ENCODE measurements at regions not wholly inside any gene's neighbourhood (a gene's known extent, or its start where the extent isn't known, plus 50 kb on each side); places are given as distances from the start of the nearest gene placed in this dataset.
"Not testable (repeated sequence)": the region's sequence is repeated elsewhere in the genome, so short reads cannot be mapped to it uniquely, and the experiment has no call there.

DNA sequence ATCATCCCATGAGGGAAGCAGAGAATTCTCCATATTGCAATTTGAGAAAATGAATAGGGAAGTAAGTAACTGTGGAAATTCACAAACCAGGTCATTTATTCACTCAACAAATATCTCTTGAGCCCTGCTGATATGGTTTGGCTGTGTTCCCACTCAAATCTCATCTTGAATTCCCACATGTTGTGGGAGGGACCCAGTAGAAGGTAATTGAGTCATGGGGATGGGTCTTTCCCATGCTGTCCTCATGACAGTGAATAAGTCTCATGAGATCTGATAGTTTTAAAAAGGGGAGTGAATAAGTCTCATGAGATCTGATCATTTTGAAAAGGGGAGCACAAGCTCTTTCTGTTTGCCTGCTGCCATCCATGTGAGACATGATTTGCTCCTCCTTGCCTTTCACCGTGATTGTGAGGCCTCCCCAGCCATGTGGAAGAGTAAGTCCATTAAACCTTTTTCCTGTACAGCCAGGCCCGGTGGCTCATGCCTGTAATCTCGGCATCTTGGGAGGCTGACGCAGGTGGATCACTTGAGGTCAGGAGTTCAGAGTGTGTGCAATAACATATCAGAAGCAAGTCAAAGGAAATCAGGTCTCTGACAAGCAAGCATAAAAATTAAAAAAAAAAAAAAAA lies 193.2 kb downstream of the NDUFA10 start:
- POLR2A ChIA-PET: no interaction called here
- CTCF ChIA-PET: no interaction called here
- no peak for DNase-seq (ENCODE audit: extremely low spot score)
- TF ChIP-seq, protein P1, sequence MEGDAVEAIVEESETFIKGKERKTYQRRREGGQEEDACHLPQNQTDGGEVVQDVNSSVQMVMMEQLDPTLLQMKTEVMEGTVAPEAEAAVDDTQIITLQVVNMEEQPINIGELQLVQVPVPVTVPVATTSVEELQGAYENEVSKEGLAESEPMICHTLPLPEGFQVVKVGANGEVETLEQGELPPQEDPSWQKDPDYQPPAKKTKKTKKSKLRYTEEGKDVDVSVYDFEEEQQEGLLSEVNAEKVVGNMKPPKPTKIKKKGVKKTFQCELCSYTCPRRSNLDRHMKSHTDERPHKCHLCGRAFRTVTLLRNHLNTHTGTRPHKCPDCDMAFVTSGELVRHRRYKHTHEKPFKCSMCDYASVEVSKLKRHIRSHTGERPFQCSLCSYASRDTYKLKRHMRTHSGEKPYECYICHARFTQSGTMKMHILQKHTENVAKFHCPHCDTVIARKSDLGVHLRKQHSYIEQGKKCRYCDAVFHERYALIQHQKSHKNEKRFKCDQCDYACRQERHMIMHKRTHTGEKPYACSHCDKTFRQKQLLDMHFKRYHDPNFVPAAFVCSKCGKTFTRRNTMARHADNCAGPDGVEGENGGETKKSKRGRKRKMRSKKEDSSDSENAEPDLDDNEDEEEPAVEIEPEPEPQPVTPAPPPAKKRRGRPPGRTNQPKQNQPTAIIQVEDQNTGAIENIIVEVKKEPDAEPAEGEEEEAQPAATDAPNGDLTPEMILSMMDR (IDR thresholded peaks at IDR 0.05; ENCODE audit: control extremely low read depth, extremely low read depth, low read depth, missing control alignments): no peak

DNA sequence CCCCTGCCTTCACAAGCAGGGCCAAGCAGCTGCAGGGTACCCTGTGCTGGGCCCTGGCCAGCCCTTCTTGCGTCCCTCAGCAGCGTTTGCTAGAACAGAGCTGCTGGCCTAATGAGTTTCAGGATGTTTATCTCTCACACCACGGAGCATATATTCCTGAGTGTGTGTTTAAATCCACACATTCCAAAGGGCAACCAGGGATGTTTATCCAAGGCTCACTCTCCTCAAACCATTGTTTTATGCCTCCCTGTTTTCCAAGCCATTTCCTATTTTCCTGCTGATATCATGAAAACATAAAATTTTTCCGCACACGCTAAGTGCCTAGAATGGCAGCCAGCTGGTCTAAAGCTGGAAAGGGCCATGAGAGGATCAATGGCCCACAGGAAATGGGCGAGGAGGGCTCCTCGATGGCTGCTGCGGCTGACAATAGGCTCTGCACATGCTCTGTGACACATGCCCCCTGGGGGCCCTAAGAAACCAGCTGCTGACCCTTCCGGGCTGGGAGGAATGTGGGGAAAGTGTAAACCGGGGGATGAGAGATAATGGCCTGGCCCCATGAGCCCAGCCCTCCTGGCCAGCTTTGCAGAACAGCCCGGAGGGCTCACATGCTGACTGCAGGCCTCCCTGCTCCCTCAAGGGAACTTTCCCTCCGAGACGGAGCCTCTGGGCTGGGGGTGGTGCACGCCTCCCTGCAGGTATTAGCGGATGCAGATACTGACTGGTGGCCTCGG lies 194.0 kb downstream of the NDUFA10 start:
- ChIA-PET CTCF (no interaction called here), POLR2A (interaction anchor here (1.0 kb wide), 1 partner anchor 366 kb away, joined by 3 read pairs; no protein-coding TSS in a partner anchor)
- TF ChIP-seq, protein P1 (IDR thresholded peaks at IDR 0.05; ENCODE audit: control extremely low read depth, extremely low read depth, low read depth, missing control alignments): no peak
- no peak for DNase-seq (ENCODE audit: extremely low spot score)

DNA sequence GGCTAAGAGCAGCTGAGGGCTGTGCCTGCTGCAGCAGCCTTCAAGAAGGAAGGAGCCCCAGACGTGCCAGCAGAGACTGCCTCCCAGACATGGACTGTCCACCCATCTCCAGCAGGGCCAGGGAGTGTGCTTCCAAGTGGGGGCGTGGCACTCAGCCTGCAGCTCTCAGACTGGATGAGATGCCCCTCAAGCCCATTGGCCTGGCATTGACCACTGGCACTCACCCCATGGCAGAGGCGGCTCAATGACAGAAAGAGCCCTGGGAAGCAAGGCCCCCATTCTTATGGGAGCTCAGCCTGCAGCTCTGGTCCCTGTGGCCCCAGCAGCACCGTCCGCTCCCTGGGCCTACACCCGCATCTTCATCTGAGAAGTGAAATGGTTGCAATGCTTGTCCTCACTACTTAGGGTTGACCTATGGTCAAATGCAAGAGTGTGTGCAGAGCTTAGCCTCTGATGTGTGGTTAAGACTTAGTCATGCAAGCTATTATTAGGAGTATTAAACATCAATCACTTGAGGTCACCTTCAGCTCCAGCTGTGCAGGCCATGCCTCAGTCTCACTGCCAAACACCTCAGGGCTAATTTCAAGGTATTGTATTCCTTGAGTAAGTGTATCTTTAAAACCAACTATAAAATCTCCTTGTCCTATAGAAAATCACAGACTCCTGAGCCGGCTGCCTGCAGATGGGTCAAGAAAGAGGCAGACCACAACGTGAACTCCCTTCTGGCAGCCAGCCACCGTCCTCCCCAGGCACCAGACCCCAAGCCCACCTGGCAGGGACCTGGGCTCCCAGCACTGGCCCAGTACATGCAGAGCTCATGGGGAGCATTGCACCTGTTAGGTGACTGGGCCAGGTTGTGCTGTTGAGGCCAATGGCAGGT lies 194.8 kb downstream of the NDUFA10 start:
- TF ChIP-seq, protein P1 (IDR thresholded peaks at IDR 0.05; ENCODE audit: control extremely low read depth, extremely low read depth, low read depth, missing control alignments): no peak
- ChIA-PET POLR2A (interaction anchor here (1.0 kb wide), 1 partner anchor 366 kb away, joined by 3 read pairs; no protein-coding TSS in a partner anchor), CTCF (no interaction called here)
- DNase-seq (ENCODE audit: extremely low spot score): no peak

DNA sequence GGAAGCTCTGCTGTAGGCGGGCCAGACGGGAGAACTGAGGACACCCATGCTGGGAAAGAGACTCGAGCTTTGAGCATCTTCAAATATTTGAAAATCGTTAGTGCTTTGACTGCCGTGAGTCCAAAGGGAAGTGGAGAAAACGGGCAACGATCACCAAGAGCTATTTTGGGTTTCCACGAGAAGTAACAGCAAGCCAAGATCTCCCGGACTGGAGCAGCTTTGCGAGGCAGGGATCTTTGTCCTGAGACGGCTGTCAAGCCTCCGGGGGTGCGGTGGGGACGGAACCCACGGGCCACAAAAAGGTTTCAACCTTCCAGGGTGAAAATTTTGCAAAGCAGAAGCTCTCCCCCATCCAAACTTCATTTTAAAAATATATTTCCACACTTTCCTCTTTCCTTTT lies 195.8 kb downstream of the NDUFA10 start:
- POLR2A ChIA-PET: no interaction called here
- DNase-seq (ENCODE audit: extremely low spot score): no peak
- CTCF ChIA-PET: interaction anchor here (1.1 kb wide), 1 partner anchor 13 kb away, joined by 3 read pairs; no protein-coding TSS in a partner anchor
- TF ChIP-seq, protein P1 (IDR thresholded peaks at IDR 0.05; ENCODE audit: control extremely low read depth, extremely low read depth, low read depth, missing control alignments): no peak

DNA sequence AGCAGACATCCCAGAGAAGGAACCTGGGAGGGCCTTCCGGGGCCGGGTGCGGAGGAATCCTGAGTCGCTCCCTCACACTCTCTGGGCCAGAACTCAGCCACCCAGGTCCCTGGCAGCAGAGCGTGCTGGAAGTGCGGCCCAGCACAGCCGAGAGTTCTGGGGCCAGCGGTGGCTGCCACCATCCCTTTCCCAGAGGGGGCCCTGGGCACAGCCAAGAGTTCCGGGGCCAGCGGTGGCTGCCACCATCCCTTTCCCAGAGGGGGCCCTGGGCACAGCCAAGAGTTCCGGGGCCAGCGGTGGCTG lies 196.2 kb downstream of the NDUFA10 start:
- POLR2A ChIA-PET; DNase-seq (ENCODE audit: extremely low spot score): not testable (repeated sequence)
- CTCF ChIA-PET: interaction anchor here (1.1 kb wide), 1 partner anchor 13 kb away, joined by 3 read pairs; no protein-coding TSS in a partner anchor

DNA sequence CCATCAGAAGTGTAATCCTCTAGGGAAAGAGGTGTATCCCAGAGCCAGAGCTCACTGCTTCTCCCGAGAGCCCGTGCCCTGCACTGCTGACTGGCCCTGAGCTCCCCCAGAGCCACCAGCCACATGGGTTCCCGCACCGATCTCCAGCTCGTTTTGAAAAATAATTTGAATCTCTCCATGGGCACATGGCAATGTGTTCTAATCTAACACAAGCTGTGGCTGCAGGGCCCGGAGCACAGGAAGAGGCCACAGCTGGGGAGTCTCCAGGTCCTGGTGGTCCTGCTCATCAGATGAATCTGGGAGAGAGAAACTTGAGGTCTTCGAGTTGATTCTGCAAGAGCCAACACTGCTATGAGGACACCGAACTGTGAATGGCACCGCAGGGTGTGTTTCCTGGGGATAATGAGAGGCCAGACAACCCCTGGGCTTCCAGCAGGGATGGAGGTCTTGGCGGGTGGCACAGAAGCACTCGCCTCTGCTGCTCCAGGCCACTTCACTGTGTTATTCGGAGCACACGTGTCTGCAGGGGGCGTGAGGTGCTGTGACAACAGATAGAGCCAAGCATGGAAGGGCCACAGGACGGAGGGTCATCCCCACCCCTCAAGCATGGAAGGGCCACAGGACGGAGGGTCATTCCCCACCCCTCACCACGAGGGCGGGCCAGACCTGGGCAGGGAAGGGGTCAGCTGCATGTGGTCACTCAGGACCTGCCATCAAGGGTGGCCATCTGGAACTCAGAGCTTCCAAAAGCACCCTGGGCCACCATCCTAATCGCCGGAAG lies 196.8 kb downstream of the NDUFA10 start:
- TF ChIP-seq, protein P1 (IDR thresholded peaks at IDR 0.05; ENCODE audit: control extremely low read depth, extremely low read depth, low read depth, missing control alignments): no peak
- DNase-seq (ENCODE audit: extremely low spot score): no peak
- ChIA-PET POLR2A (no interaction called here), CTCF (no interaction called here)

Data from GM10248 (cell line).